ENCODE measurements at regions not wholly inside any gene's neighbourhood (a gene's known extent, or its start where the extent isn't known, plus 50 kb on each side); places are given as distances from the start of the nearest gene placed in this dataset.

GRCh38 chr10:63901228-63901627, 380.0 kb downstream of the REEP3 start:
- no peak for TF ChIP-seq ZNF274 (IDR thresholded peaks at IDR 0.05; ENCODE audit: low read depth, low read length)
- H3K4me3 ChIP-seq (ENCODE audit: low read length), result no peak overlapping the region

GRCh38 chr10:63901881-63902280, 380.7 kb downstream of the REEP3 start:
- no peak for TF ChIP-seq ZNF274 (IDR thresholded peaks at IDR 0.05; ENCODE audit: low read depth, low read length)
- no peak overlapping the region for H3K4me3 ChIP-seq (ENCODE audit: low read length)

- no peak for TF ChIP-seq ZNF274 (IDR thresholded peaks at IDR 0.05; ENCODE audit: low read depth, low read length)
- H3K4me3 ChIP-seq (ENCODE audit: low read length), result no peak overlapping the region
Measured at GRCh38 chr10:63910806-63911205, 389.6 kb downstream of the REEP3 start.

DNA sequence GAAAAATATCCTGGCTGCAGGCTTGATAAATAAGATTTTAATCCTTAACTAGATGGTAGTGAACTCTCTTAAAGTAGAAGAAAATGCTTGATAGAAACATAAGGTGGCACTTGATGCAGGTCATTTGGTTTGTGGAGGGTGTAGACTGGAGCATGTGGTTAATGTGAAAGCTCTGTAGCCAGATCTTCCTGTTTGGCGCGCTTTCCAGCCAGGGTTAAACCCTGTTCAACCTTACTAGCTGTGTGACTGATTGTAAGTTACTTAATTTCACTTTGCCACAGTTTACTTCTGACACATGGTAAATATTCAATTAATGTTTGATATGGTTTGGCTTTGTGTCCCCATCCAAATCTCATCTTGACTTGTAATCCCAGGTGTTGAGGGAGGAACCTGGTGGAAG, 394.0 kb downstream of the REEP3 start:
- TF ChIP-seq ZNF274 (IDR thresholded peaks at IDR 0.05; ENCODE audit: low read depth, low read length), result no peak

GRCh38 chr10:63917363-63917762, 396.2 kb downstream of the REEP3 start:
- H3K4me3 ChIP-seq (ENCODE audit: low read length), result no peak overlapping the region
- TF ChIP-seq ZNF274 (IDR thresholded peaks at IDR 0.05; ENCODE audit: low read depth, low read length), result no peak

More for the DNA sequence above, 394.0 kb downstream of the REEP3 start:
- H3K4me3 ChIP-seq (ENCODE audit: low read length), result no peak overlapping the region

GRCh38 chr10:63919575-63920279, 398.5 kb downstream of the REEP3 start:
- no peak for TF ChIP-seq ZNF274 (IDR thresholded peaks at IDR 0.05; ENCODE audit: low read depth, low read length)

DNA sequence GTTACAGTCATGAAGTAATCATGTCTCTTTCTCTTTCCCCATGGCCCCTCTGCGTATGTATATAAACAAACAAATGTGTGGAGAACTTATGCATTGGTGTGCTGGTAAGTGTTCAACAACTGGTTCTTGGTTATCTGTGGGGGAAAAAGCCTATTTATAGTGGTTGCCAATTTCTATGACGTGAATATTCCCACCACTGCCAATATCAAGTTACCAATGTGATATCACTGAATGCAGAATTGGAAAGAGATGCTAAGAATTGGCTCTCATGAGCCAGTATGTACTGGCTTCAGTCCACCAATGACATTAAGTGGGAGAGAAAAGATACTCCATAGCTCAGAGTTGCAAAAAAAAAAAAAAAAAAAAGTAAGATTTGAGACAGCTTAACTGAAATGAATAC, 399.7 kb downstream of the REEP3 start:
- no peak overlapping the region for H3K4me3 ChIP-seq (ENCODE audit: low read length)
- TF ChIP-seq ZNF274 (IDR thresholded peaks at IDR 0.05; ENCODE audit: low read depth, low read length), result no peak

More at GRCh38 chr10:63919575-63920279, 398.5 kb downstream of the REEP3 start:
- no peak overlapping the region for H3K4me3 ChIP-seq (ENCODE audit: low read length)

DNA sequence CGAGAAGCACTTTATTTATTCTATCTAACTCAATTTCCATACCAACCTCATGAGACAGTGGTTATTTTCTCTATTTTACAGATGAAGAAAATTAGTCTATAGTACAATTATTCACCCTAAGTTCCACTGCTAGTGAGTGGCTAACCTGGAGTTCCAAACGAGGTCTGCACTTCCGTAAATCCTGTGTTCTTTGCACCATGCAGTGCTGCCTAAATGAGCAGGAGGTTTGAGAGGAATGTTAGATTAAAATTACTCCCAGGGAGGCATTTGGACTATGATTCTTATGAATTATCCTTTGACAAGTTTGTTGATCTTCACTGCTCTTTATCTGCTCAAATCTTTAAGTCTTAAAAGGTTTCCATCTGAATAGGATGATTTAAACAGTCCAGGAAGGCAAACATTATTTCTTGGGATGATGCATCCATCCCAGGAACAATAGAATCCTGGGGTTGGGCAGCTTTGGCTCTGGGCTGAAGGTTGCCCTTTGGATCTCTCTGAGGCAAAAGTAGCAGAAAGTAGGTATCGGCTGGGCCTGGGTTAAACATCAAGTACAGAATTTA, 400.8 kb downstream of the REEP3 start:
- no peak overlapping the region for H3K4me3 ChIP-seq (ENCODE audit: low read length)
- TF ChIP-seq ZNF274 (IDR thresholded peaks at IDR 0.05; ENCODE audit: low read depth, low read length), result no peak

DNA sequence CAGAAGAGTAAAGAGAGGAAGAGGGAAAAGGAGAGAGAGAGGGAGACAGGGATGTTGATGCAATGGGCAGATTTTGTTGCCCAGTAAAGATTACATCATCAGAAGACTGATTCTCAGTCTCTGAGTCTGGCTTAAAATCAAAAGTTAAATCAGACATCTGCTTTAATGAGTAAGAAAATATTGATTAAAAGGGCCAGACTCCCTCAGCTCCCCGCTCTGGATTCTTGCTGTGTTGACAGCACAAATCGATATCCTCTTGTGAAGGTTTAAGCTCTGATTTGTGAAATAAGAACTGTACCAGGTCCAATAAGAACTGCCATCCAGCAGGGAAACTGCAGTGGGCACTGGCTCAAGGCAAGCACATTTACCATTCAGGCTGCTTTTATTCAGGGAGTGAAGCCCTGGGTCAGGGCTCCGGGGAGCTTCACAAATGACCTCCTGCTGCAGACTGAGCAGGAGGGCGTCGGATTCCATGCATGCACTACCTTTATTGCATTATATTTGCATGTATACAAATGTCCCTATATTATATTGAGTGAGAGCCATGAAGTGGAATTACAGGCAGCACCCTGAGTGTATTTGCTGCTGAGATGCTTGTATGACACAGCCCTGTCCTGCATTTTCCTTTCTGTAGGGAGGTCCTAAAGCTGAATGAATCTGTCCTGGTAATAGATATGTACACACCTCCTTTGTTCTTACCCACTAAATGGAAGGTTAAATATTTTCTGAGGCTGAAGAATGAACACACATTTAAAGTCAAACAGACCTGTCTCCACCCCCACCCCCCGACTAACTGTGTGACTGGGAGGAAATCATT, 401.5 kb downstream of the REEP3 start:
- TF ChIP-seq ZNF274 (IDR thresholded peaks at IDR 0.05; ENCODE audit: low read depth, low read length), result no peak
- H3K4me3 ChIP-seq (ENCODE audit: low read length), result no peak overlapping the region

- no peak overlapping the region for H3K4me3 ChIP-seq (ENCODE audit: low read length)
- TF ChIP-seq ZNF274 (IDR thresholded peaks at IDR 0.05; ENCODE audit: low read depth, low read length), result no peak
Measured at GRCh38 chr10:63929831-63930467, 408.7 kb downstream of the REEP3 start.

GRCh38 chr10:63930584-63930983, 409.4 kb downstream of the REEP3 start:
- no peak for TF ChIP-seq ZNF274 (IDR thresholded peaks at IDR 0.05; ENCODE audit: low read depth, low read length)
- no peak overlapping the region for H3K4me3 ChIP-seq (ENCODE audit: low read length)

- TF ChIP-seq ZNF274 (IDR thresholded peaks at IDR 0.05; ENCODE audit: low read depth, low read length), result no peak
- H3K4me3 ChIP-seq (ENCODE audit: low read length), result no peak overlapping the region
Measured at GRCh38 chr10:63935705-63936104, 414.5 kb downstream of the REEP3 start.

DNA sequence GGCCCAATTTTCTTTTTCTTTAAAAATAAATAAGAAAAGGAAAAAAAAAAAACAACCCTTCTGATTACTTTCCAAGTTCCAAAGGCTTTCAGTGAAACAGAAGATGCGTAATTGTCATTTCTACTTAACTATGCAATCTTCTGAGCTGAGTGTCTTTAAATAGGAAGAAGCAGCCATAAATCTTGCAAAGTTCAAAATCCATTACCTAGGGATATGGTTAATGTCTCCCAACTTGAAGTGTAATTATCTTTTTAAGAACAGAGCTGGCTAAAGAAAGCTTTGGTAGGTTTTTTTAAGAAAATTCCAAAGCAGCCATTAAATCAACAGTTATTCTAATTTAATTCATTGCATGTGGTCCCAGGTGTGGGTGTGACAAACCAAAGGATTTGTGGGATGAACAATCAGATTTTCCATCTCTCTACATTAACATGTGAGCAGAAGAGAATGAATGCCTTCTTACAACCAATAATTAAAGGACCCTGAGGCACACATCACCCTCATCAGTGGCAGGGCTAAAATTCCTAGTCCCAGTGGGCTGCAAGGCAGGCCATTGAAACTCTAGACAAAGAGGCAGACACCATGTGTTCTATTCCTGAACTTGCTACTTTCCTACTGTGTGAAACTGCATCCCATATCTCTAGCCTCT, 419.2 kb downstream of the REEP3 start:
- no peak overlapping the region for H3K4me3 ChIP-seq (ENCODE audit: low read length)
- no peak for TF ChIP-seq ZNF274 (IDR thresholded peaks at IDR 0.05; ENCODE audit: low read depth, low read length)

DNA sequence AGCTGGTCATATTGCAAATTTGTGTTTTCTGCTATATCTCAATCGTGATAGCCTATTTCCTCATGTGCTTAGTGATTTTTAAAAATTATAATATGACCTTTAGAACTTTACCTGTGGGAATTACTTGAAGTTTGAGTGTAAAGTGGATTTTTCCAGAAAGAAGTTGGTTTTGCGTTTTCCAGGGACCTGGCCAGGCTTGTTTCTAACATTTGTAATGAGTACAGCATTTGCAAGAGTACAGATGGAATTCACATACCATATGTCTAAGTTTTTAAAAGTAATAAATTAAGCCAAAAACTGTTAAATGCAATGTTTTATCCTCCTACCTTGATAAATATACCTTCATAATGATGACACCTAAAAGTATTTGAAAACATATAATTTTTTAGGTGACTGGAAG, 443.2 kb downstream of the REEP3 start:
- TF ChIP-seq ZNF274 (IDR thresholded peaks at IDR 0.05; ENCODE audit: low read depth, low read length), result no peak
- H3K4me3 ChIP-seq (ENCODE audit: low read length), result no peak overlapping the region

All from GM08714 (cell line).